ENCODE measurements at regions not wholly inside any gene's neighbourhood (a gene's known extent, or its start where the extent isn't known, plus 50 kb on each side); places are given as distances from the start of the nearest gene placed in this dataset.

- TF ChIP-seq CTCF (IDR thresholded peaks at IDR 0.05) (no peak), POLR2A (IDR thresholded peaks at IDR 0.05) (no peak)
These were observed 167.1 kb upstream of the TRIM24 start for GRCh38 chr7:138292951-138293350.

Data from esophagus squamous epithelium (tissue), 4 donors.